Activated naive CD4-positive, alpha-beta T cell (primary cell): ENCODE measurements at regions not wholly inside any gene's neighbourhood (a gene's known extent, or its start where the extent isn't known, plus 50 kb on each side); places are given as distances from the start of the nearest gene placed in this dataset.
"Not testable (repeated sequence)": the region's sequence is repeated elsewhere in the genome, so short reads cannot be mapped to it uniquely, and the experiment has no call there.

Experiments used
- DNase-seq, 4 experiments: peaks; one replicate each; lab custom pipeline; 2025; lab: John Stamatoyannopoulos, UW

DNA sequence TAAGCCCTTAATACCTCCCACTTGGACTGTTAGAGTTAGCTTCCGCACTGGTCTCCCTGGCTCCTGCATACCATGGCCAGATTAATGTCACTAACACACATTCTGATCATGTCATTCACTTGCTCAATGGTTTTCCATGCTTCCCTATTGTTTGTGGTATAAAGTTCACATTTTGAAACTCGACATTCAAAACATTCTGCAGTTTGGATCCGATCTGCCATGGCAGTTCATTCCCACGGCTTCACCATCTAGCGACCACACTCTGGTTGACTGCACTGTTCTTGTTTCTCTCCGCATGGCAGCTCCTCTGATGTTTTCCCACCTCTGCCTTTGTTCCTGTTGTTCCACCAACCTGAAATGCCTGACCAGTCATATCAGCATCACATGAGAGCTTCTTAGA, 87.4 kb upstream of the WAC start:
- no peak for DNase-seq

DNA sequence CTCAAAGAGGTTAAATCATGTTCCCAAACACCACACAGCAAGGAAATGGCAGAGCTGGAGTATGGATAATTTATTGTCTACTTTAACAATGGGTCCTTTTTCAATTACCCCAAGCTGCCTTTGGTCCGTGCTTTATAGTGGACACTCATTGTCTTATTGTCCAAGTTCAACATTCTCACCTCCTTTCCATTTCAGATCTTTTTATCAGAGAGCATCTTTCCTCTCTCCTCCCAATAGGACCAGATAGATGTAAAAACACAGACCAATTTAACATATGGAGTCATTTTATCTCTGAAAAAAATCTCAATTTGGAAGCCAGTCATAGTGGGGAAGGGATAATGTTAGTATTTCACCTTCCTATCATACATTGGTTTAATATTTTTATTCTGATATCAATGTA, 83.5 kb upstream of the WAC start:
- DNase-seq = no peak

DNA sequence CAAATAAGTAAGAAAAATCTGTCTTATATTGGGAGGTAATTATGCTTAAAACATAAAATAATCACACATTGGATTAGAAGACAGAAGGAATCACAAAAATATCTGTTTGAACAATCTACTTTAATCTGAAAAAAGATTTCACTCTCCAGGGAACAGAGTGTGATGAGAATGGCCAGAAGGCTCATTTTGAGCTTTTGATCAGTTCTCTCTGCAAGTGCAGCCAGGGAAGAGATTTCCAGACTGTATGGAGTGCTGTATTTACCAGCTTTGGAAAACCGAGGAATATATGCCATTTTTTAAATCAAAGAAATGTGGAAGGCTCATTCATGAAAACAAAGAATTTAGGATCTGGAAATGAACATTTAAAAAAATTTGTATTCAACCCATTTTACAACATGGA, 83.0 kb upstream of the WAC start:
- no peak for DNase-seq

DNA sequence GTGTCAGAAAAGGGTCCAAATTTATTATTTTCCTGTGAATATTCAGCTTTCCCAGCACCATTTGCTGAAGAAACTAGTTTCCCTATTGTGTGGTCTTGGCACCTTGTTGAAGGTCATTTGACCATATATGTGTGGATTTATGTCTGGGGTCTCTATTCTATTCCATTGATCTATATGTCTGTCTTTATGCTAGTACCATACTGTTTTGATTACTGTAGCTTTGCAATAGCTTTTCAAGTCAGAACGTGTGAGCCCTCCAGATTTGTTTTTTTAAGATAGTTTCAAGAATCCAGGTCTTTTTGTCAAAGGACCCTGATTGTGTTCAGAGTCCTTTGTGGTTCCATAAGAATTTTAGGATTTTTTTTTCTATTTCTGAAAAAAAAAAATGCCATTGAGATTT, 79.0 kb upstream of the WAC start:
- no peak for DNase-seq

DNA sequence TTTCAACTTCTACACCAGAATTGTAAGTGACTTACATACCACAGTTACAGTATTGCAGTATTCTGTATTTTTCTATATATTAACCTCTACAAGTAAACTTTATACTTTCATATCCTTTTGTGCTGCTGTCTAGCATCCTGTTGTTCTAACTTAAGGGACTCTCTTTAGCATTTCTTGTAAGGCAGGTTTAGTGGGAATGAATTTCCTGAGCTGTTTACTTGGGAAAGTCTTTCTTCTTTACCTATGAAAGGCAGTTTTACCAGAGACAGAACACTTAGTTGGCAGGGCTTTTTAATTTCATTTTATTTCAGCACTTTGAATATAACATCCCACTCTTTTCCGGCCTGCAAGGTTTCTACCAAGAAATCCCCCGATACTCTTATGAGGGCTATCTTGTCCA, 75.8 kb upstream of the WAC start:
- no peak for DNase-seq

DNA sequence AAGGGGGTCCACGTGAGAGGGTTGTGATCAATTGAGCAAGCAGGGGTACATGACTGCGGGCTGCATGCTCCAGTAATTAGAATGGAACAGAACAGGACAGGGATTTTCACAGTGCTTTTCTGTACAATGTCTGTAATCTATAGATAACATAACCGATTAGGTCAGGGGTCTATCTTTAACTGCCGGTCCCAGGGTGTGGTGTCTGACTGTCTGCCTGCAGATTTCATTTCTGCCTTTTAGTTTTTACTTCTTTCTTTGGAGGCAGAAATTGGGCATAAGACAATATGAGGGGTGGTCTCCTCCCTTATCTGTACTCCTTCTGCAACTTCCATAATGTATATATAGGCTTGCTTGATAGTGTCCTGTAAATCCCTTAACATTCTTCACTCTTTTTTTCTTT, 75.0 kb upstream of the WAC start:
- DNase-seq = not testable (repeated sequence)

DNA sequence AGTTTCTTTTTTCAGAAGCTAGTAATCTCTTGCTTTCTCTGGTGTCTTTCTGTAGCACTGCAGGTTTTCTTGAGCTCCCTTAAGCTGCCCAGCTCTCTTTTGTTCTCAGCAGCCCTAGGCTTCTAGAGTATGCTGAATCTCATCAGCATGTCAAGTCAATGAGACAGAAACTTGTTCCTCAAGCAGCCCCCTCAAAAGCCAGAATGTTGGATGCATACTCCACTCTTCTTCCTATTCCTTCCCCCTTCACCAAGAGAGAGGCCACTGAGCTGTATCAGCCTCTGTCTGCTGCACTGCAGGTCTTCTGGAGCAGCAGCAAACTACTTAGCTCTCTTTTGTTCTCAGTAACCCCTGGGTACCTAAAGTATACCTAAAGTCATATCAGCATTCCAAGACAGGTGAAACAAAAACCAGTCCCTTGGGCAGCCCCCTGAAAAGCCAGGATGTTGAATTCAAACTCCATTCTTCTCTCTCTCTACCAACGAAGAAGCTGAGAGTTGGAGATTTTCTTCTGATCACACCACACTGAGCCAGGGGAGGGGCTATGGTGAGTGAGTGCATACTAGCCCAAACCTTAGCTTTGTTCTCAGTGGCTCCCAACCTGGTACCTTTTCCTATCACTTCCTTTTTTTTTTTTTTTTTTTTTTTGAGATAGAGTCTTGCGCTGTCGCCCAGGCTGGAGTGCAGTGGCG, 73.3 kb upstream of the WAC start:
- no peak for DNase-seq

DNA sequence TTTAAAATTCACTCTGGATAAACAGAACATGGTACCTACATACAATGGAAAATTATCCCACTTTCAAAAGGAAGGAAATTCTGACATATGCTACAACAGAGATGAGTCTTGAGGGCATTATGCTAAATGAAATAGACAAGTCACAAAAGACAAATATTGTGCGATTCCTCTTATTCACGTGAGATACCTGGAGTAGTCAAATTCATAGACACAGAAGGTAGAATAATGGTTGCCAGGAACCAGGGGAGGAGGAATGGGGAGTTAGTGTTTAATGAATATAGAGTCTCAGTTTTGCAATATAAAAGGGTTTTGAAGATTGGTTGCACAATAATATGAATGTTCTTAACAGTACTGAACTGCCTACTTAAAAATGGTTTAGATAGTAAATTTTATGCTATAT, 69.8 kb upstream of the WAC start:
- DNase-seq = no peak

DNA sequence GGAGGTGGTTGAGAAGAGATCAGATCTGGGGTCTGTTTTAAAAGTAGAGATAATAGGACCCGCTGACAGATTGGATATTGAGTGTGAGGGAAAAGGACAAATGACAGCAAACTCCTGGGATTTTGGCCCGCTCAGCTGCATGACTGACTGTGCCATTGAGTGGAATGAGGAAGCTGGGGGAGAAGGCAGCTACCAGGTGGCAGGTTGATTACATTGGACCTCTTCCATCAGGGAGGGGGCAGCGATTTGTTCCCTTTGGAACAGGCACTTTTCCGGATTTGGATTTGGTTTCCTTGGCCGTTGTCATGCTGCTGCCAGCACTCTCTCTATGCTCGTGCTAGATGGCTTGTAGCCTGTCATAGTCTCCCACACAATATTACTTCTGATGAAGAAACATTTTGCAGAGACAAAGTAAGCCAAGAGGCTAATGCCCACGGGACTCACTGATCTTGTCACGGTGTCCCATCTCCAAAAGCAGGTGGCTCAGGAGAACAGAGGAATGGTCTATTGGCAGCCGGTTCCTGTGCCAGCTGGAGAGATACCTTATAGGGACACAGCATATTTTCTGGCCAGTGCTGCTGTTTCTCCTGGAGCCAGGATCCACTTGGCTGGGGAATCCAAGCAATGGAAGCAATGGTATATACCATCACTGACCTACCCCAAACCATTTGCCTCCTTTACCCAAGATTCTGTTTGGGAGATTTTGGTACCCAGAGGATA, 69.1 kb upstream of the WAC start:
- no peak for DNase-seq

DNA sequence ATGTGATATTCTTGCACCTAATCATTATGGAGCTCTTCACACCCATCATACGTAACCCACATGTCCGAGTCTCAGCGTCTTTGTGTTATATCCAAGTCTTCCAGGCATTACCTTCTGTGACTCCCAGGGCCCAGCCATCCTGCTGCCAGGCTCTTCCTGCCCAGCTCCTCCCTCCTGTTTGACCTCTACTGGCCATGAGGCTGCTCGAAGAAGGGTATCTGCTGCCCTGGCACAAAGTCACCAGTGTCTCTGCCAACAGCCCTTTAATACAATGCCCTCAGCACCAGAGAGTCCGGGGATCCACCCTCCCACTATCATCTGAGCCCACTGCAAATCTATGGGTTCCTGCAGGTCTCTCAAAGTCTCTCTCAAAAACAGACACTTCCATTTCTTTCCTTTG, 65.3 kb upstream of the WAC start:
- DNase-seq = no peak

DNA sequence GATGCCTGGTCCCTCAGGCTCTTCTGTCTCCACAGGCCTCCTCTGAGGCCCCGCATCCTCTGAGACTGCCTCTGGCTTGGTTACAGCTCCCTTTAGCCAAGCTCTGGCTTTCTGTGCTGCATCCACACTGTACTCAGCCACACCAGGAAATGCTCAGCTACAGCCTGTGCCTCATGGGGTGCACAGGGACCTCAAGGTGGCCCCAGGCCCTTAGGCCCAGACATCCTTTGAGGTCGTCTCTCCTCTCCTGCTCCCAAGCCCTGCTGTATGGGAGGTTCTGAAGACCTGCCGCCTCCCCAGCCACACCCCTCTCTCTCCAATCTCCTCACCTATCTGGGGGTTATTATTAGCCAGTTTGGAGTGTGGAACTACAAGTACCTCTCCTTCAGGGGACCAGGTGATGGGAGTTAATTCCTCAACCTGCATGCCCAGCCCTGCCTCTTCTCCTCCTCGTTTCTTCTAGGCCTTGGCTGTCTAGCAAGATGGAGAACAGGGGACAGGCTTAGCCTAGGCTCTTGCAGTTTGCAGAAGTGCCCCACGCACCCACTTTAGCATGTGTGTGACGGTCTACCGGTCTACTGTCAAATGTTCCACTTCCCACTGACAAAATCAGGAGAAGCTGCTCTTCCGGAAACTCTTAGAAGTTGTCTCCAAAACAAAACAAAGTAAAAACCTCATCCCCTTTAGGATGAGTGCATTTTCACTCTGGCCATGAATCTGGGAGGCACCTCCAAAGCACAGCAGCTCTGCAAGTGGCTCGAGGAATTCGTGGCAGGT, 64.0 kb upstream of the WAC start:
- no peak for DNase-seq

DNA sequence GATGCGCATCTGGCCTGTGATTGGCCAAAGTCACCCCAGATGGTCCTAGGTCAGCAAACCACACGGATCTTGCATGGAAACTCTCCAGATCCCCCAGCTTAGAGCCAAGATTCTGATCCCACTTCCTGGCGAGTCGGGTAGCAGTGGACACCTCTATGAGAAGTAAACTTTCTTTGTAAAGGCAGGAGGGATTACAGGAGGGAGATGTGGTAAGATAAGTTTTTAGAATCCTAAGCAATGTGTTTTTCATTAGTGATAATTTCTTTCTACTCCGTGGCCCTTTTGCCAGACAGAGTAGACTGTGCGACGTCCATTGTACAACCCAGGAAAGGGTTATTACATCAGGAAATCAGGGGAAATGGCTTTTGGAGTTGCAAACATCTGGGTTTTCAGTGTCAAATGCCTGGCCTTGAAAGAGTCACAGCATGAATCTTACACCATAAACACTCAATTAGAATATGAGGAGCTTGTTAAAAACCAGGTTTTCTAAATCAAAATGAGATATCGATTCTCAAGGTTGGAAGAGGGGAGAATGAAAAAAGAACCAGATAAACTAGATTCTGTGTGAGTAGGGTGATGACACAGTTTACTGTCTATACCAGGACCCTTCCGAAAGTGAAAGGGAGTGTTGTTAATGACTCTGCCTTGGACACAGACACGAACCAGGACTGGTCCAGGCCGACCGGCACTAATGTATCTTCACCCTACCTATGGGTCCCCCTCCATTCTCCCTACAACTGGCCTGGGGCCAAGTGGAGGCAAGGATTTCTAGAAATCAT, 61.9 kb upstream of the WAC start:
- no peak for DNase-seq

DNA sequence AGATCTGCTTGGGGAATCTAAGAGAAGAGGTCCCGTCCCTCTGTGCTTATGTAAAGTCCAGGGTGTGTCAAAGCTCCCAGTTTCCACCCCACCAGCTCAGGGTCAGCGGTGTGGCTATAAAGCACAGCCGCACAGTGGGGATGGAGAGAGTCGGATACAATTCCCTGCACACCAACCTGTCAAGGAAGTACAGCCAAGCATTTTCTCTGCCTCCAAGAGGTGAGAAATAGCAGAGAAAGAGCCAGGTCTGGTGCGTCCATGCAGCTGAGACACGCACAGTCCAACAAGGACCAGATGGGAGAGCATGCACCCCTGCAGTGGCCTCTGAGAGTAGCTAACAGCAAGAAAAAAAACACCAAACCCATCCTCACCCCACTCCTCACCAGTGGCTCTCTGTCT, 61.3 kb upstream of the WAC start:
- no peak for DNase-seq

DNA sequence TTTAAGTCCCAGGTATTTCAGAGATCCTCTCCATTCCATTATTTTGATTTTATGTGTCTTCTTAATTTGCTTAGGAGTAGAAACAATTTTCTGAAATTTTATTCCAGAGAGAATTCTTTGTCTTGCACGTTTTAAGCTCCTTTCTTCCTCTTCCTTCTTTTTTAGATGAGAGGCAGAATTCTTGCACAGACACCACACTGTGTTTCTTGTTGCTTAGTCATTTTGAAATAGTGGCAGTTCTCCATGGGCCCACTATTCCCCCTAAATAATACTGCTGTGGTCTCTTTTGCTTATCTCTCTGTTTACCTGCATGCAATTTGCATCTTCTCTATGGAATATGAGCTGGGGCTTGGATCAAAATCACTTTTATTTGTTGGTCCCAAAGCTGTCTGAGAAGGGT, 54.3 kb upstream of the WAC start:
- no peak for DNase-seq

DNA sequence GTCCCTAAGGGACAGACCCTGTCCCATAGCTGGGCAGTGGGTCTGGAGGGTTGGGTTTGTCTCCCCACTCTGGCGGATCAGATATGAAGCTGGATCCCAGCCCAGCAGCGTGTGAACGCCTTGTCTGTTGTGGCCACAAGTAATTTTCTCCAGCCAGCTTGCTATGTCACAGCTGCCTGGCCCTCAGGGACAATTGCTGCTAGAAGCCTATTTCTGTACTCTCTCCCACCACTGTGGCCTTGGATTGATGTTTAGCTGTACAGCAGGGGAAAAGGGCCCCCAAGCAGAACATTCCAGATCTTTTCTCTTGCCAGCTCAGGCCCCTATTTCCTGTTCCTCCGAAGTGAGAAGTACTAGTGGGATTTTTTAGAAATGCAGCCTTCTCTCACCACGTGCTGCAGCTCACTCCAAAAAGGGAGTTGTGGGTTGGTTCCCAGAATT, 53.5 kb upstream of the WAC start:
- DNase-seq = no peak

DNA sequence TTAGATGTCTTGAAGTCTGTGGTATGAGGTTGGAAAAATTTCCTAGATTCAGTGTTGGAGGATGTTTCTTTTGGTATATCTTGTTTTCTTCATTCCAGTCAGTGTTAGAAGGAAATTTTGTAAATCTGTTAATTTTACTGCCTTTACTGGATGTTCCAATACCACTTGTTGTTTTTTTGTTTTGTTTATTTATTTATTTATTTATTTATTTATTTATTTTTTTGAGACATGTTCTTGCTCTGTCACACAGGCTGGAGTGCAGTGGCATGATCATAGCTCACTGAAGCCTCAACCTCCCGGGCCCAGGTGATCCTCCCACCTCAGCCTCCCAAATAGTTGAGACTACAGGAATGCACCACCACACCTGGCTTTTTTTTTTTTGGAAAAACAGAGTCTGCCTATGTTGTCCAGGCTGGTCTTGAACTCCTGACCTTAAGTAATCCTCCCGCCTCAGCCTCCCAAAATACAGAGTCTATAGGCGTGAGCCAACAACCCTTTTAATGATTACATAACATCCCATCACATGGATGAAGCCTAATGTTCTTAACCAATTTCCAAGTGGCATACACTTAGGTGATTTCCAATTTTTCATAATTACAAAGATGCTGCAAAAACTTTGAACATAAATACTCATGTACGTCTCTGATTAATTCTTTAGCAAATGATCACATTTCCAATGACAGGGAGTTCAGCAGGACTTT, 52.8 kb upstream of the WAC start:
- no peak for DNase-seq

DNA sequence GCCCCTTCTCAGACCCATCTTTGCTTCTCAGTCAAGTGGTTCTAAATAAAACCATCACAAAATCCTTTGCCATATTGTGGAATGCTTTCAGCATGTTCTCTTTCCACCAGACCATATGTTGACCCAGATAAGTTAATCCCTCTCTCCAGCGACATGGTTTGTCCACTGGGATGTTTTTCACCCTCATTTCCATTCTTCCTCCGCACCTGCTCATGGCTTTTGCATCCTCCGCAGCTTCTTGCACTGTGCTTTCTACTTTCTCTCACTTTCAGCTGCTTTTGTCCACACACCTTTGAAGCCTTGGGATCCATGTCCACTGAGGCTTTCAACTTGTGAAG, 52.3 kb upstream of the WAC start:
- DNase-seq = no peak

DNA sequence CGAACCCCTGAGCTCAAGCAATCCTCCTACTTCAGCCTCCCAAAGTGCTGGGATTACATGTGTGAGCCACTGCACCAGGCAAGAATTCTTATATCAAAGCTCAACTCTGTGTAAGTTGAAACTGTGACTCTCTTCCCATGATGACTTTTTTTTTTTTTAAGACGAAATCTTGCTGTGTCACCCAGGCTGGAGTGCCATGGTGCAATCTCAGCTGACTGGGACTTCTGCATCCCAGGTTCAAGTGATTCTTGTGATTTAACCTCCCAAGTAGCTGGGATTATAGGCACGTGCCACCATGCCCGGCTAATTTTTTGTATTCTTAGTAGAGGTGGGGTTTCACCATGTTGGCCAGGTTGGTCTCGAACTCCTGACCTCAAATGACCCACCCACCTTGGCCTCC, 51.6 kb upstream of the WAC start:
- DNase-seq = not testable (repeated sequence)

DNA sequence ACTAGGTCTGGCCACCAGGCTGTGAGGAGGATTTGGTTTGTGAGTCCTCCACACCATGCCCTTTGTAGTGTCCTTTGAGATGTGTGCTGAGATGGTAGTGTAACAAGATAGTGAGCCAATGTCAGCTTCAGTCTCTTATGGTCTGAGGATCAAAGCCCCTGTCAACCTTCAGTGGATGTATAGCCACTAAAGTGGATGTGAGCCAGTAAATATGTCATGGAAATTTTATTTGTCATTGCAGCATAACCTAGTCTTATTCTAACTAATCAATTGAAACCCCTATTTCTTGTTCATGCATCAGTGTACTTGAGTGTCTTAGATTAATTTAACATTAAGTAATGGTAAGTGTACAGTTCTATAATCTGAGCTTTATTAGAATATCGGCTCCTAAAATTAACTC, 51.0 kb upstream of the WAC start:
- DNase-seq = no peak
